ENCODE measurements at regions not wholly inside any gene's neighbourhood (a gene's known extent, or its start where the extent isn't known, plus 50 kb on each side); places are given as distances from the start of the nearest gene placed in this dataset.

DNA sequence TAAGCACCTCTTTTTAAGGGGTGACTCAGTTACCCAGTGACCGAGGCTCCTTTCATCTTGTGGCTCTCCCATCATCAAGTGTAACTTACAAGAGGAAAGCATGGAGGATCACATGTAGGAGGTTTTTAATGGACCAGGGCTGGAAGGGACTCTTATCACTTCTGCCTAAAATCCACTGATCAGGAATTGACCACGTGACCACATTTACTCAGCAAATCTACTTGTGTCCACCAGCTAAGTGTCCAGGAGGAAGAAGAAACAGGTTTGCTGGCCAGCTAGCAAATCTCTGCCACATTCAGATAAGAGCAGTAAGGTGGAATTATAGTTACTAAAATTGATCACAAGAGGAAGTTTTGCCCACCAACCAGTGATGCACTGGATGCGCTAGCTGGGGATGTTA lies 486.0 kb downstream of the ENC1 start:
- Histone ChIP-seq H3K9ac (ENCODE audit: low read depth in 2 of 2, low read length in 2 of 2) (no peak overlapping the region), H3K27ac (no peak overlapping the region), H3K27me3 (no peaks in the 10 kb centered on the region), H3K36me3 (no peaks in the 10 kb centered on the region), H3K4me3 (no peak overlapping the region), H3K9me3 (no peaks in the 10 kb centered on the region), H3K4me1 (no peaks in the 10 kb centered on the region)
- no peak for DNase-seq
- intact Hi-C loops (cut with DNase I): no loop called here
- TF ChIP-seq CTCF (IDR thresholded peaks at IDR 0.05): no peak

- TF ChIP-seq CTCF (IDR thresholded peaks at IDR 0.05): no peak
- H3K4me3 ChIP-seq: no peak overlapping the region
- no peaks in the 10 kb centered on the region for H3K9me3 ChIP-seq
- H3K9ac ChIP-seq (ENCODE audit: low read depth in 2 of 2, low read length in 2 of 2): no peak overlapping the region
- no peaks in the 10 kb centered on the region for H3K36me3 ChIP-seq
- intact Hi-C loops (cut with DNase I): no loop called here
- no peak for DNase-seq
- H3K27ac ChIP-seq: no peak overlapping the region
- no peaks in the 10 kb centered on the region for H3K4me1 ChIP-seq
- H3K27me3 ChIP-seq: no peaks in the 10 kb centered on the region
These were observed 487.2 kb downstream of the ENC1 start for GRCh38 chr5:74153255-74153790.

DNA sequence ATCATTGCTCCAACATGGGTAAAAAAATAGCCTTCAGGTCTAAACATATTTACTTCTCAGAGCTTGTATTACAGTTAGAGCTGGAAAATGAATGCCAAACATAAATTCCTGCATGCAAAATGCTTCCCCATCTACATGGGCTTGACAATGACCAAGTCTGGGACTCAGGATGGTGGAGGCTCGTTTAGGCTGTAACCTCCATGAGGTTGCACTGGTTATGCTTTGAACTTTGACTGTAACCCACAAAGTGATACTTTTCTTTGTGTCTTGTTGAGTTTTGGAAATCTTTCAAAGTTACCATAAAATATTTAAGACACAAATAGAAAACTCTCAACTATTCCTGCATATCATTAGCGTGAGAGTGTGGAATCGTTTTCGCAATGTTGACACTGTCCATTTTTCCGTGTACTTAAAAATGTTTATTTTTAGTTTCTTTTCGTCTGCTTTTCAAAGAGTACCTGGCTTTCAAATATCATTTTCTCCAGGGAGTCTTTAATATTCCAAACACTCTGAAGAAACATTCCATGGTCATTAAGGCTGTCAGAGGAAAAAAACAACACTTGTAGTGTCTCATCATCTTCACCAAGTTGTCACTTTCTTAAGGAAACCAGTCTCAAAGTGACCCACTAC lies 487.8 kb downstream of the ENC1 start:
- Histone ChIP-seq H3K36me3 (no peaks in the 10 kb centered on the region), H3K27me3 (no peaks in the 10 kb centered on the region), H3K4me3 (no peak overlapping the region), H3K9me3 (no peaks in the 10 kb centered on the region), H3K27ac (no peak overlapping the region), H3K4me1 (no peaks in the 10 kb centered on the region), H3K9ac (ENCODE audit: low read depth in 2 of 2, low read length in 2 of 2) (no peak overlapping the region)
- no peak for TF ChIP-seq CTCF (IDR thresholded peaks at IDR 0.05)
- intact Hi-C loops (cut with DNase I): no loop called here
- DNase-seq: no peak

DNA sequence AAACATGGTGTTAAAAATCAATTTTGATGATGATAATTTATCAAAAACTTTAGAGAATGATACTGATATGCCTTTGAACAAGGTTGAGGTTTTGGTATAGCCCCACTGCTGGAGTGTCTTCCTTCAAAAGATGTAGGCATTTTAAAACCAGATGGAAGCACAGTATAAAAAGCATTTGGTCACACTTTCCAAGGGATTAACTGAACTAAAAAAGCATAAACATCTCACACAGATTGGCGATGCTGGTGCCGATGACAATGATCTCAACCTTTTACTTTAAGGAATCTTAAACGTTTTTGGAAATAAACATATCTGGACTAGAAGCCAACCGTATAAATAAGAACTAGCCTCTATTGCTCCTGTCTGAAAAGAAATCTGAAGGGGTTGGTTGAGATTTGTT lies 488.4 kb downstream of the ENC1 start:
- intact Hi-C loops (cut with DNase I): no loop called here
- H3K4me1 ChIP-seq: no peaks in the 10 kb centered on the region
- no peaks in the 10 kb centered on the region for H3K36me3 ChIP-seq
- no peak overlapping the region for H3K9ac ChIP-seq (ENCODE audit: low read depth in 2 of 2, low read length in 2 of 2)
- no peak overlapping the region for H3K27ac ChIP-seq
- H3K9me3 ChIP-seq: no peaks in the 10 kb centered on the region
- no peak overlapping the region for H3K4me3 ChIP-seq
- DNase-seq: no peak
- H3K27me3 ChIP-seq: no peaks in the 10 kb centered on the region
- no peak for TF ChIP-seq CTCF (IDR thresholded peaks at IDR 0.05)

GRCh38 chr5:74149395-74149794 lies 491.1 kb downstream of the ENC1 start:
- H3K27me3 ChIP-seq: no peaks in the 10 kb centered on the region
- intact Hi-C loops (cut with DNase I): no loop called here
- no peaks in the 10 kb centered on the region for H3K36me3 ChIP-seq
- H3K4me1 ChIP-seq: no peaks in the 10 kb centered on the region
- no peak for TF ChIP-seq CTCF (IDR thresholded peaks at IDR 0.05)
- H3K4me3 ChIP-seq: no peak overlapping the region
- no peak overlapping the region for H3K9ac ChIP-seq (ENCODE audit: low read depth in 2 of 2, low read length in 2 of 2)
- H3K9me3 ChIP-seq: no peaks in the 10 kb centered on the region
- no peak for DNase-seq
- no peak overlapping the region for H3K27ac ChIP-seq

All from colonic mucosa (tissue), 4 donors.